ENCODE measurements at regions not wholly inside any gene's neighbourhood (a gene's known extent, or its start where the extent isn't known, plus 50 kb on each side); places are given as distances from the start of the nearest gene placed in this dataset.

- no peaks in the 10 kb centered on the region for H3K36me3 ChIP-seq
- no peak for TF ChIP-seq POLR2A (IDR thresholded peaks at IDR 0.05)
- TF ChIP-seq, protein P1, sequence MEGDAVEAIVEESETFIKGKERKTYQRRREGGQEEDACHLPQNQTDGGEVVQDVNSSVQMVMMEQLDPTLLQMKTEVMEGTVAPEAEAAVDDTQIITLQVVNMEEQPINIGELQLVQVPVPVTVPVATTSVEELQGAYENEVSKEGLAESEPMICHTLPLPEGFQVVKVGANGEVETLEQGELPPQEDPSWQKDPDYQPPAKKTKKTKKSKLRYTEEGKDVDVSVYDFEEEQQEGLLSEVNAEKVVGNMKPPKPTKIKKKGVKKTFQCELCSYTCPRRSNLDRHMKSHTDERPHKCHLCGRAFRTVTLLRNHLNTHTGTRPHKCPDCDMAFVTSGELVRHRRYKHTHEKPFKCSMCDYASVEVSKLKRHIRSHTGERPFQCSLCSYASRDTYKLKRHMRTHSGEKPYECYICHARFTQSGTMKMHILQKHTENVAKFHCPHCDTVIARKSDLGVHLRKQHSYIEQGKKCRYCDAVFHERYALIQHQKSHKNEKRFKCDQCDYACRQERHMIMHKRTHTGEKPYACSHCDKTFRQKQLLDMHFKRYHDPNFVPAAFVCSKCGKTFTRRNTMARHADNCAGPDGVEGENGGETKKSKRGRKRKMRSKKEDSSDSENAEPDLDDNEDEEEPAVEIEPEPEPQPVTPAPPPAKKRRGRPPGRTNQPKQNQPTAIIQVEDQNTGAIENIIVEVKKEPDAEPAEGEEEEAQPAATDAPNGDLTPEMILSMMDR (IDR thresholded peaks at IDR 0.05): no peak
- no peaks in the 10 kb centered on the region for H3K9me3 ChIP-seq
- no peak overlapping the region for H3K4me3 ChIP-seq
- no peak for DNase-seq
- no peaks in the 10 kb centered on the region for H3K27me3 ChIP-seq
- H3K27ac ChIP-seq: no peak overlapping the region
- no peaks in the 10 kb centered on the region for H3K4me1 ChIP-seq
Measured at GRCh38 chr2:126222278-126222677, 433.7 kb upstream of the GYPC start.

GRCh38 chr2:126224776-126225175, 431.2 kb upstream of the GYPC start:
- Histone ChIP-seq H3K9me3 (no peaks in the 10 kb centered on the region), H3K36me3 (no peaks in the 10 kb centered on the region), H3K27ac (no peak overlapping the region), H3K4me1 (no peaks in the 10 kb centered on the region), H3K4me3 (no peak overlapping the region), H3K27me3 (no peaks in the 10 kb centered on the region)
- TF ChIP-seq POLR2A (IDR thresholded peaks at IDR 0.05): no peak
- TF ChIP-seq, protein P1 (IDR thresholded peaks at IDR 0.05): no peak
- no peak for DNase-seq

DNA sequence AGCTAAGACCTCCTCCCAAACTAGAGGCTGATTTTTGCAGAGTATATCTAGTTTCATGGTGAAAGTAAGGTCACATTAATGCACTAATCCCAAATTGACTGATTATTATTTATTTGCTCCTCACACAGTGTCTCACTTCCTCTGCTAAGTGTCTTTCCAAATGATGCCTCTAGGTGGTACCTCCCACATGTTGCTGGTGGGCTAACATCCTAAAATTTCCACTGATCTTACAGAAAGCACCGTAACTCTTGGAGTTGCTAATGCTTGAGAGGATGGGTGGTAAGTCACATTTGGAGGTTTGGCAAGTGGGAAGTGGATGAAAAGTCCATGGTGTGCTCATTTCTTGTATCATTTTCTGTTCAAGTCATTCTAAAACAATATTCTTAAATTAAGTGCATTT, 428.7 kb upstream of the GYPC start:
- TF ChIP-seq, protein P1 (IDR thresholded peaks at IDR 0.05): no peak
- Histone ChIP-seq H3K4me3 (no peak overlapping the region), H3K27me3 (no peaks in the 10 kb centered on the region), H3K36me3 (no peaks in the 10 kb centered on the region), H3K27ac (no peak overlapping the region), H3K4me1 (no peaks in the 10 kb centered on the region), H3K9me3 (no peaks in the 10 kb centered on the region)
- no peak for DNase-seq

GRCh38 chr2:126228531-126228930, 427.4 kb upstream of the GYPC start:
- Histone ChIP-seq H3K27ac (no peak overlapping the region), H3K4me1 (no peaks in the 10 kb centered on the region), H3K9me3 (no peaks in the 10 kb centered on the region), H3K36me3 (no peaks in the 10 kb centered on the region), H3K27me3 (no peaks in the 10 kb centered on the region), H3K4me3 (no peak overlapping the region)
- DNase-seq: no peak
- no peak for TF ChIP-seq POLR2A (IDR thresholded peaks at IDR 0.05)
- TF ChIP-seq, protein P1 (IDR thresholded peaks at IDR 0.05): no peak

DNA sequence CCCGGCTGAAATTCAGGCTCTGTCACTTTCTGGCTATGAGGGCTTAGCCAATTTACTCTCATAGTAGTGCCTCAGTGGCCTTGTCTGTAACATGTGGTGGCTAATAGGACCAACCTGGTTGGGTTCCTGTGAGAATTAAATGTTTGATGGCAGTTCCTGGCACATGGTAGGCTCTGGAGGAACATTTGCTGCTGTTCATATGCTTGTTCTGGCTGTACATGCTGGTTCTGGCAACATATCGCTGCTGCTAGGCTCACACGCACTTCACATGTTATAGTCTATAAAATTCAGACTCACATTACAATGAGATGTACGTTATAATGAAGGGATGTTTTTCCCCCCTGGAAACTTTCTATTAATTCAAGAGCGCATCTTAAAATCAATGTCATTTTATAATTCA, 417.7 kb upstream of the GYPC start:
- no peaks in the 10 kb centered on the region for H3K36me3 ChIP-seq
- no peak overlapping the region for H3K4me3 ChIP-seq
- no peaks in the 10 kb centered on the region for H3K27me3 ChIP-seq
- TF ChIP-seq POLR2A (IDR thresholded peaks at IDR 0.05): no peak
- TF ChIP-seq, protein P1 (IDR thresholded peaks at IDR 0.05): no peak
- no peaks in the 10 kb centered on the region for H3K4me1 ChIP-seq
- no peak for DNase-seq
- H3K9me3 ChIP-seq: no peaks in the 10 kb centered on the region
- no peak overlapping the region for H3K27ac ChIP-seq

DNA sequence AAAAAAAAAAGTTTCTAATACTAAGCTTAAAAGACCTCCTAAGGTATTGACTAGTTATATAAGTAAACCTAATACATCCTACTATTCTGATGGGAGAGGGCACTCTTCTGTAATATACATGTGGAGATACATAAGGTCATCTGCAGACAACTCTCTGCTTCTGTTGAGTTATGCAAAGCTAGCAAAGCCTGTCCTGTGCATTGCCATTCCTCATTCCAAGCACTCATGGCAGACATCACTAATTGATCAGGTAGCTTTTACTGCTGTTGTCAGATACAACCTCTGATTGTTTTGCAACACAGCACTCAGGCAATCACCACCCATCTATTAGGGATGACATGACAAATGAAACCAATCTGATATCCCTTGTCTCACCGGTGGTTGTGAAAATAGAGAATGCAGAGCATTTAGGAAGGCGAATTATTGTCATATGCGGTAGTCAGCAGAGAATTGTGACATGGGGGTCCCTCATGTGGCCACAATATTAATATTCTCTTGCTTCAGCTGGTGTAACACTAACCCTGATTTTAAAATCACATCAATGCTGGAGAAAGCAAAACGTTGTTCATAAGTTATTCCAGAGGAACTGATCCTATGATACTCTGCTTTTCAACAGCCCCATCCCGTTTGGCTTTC, 416.5 kb upstream of the GYPC start:
- no peak for TF ChIP-seq POLR2A (IDR thresholded peaks at IDR 0.05)
- TF ChIP-seq, protein P1 (IDR thresholded peaks at IDR 0.05): no peak
- no peak overlapping the region for H3K27ac ChIP-seq
- no peak overlapping the region for H3K4me3 ChIP-seq
- H3K9me3 ChIP-seq: no peaks in the 10 kb centered on the region
- no peaks in the 10 kb centered on the region for H3K36me3 ChIP-seq
- no peak for DNase-seq
- no peaks in the 10 kb centered on the region for H3K27me3 ChIP-seq
- no peaks in the 10 kb centered on the region for H3K4me1 ChIP-seq
